ENCODE measurements at regions not wholly inside any gene's neighbourhood (a gene's known extent, or its start where the extent isn't known, plus 50 kb on each side); places are given as distances from the start of the nearest gene placed in this dataset.

- TF ChIP-seq POLR2AphosphoS5 (IDR thresholded peaks at IDR 0.05; ENCODE audit: low read depth) = no peak
- no peak for TF ChIP-seq CTCF (IDR thresholded peaks at IDR 0.05; ENCODE audit: insufficient read depth, low read length)
- TF ChIP-seq REST (IDR thresholded peaks at IDR 0.05; ENCODE audit: insufficient replicate concordance, low read depth) = no peak
- no peak for TF ChIP-seq GABPA (IDR thresholded peaks at IDR 0.05; ENCODE audit: low read depth)
Measured at GRCh38 chr5:4020400-4020799, 424.8 kb downstream of the IRX1 start.
